GM18502 (cell line): ENCODE measurements at regions not wholly inside any gene's neighbourhood (a gene's known extent, or its start where the extent isn't known, plus 50 kb on each side); places are given as distances from the start of the nearest gene placed in this dataset.

Experiments
- ATAC-seq: cut with Tn5 transposase; IDR thresholded peaks from one replicate; pipeline ENCODE4 v1.9.1; 2021; ENCODE audit warnings: mild to moderate bottlenecking; ENCODE audit not compliant: unreplicated experiment, poor library complexity

DNA sequence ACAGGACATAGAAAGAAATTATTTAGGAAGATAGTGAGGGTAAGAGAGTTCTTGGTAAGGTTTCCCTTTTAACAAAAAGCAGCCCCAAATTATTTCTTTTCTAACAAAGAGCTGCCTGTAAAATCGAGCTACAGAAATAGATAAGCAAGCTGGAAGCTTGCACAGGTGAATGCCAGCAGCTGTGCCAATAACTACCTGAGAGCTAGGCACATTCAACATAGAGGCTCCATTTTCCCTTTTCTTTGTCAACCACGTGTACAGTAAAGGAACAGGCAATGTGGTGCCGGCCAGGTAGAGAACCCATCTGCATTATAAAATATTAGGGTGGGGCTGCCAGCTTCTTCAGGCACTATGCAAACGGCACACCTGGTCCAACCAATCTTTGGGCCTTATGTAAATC, 341.6 kb upstream of the JAG1 start:
- ATAC-seq, result no peak

DNA sequence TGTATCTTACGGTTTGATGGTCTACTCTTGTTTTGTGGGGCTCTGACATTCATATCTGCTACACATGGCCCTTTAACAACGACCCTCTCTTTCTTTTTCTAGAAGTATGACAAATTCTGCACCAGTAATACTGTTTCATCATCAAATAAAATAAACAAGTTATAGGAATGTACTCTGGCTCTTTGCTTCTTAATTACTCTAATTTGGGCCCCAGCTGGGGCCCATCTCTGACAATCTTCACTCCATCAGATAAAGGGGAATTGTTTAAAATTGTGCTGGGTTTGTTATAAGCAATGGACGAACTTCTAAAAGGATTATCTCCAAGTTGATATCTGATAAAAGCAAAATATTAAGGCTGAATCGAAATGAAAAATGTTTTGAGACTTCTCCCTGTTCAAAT, 343.6 kb upstream of the JAG1 start:
- ATAC-seq, result no peak

DNA sequence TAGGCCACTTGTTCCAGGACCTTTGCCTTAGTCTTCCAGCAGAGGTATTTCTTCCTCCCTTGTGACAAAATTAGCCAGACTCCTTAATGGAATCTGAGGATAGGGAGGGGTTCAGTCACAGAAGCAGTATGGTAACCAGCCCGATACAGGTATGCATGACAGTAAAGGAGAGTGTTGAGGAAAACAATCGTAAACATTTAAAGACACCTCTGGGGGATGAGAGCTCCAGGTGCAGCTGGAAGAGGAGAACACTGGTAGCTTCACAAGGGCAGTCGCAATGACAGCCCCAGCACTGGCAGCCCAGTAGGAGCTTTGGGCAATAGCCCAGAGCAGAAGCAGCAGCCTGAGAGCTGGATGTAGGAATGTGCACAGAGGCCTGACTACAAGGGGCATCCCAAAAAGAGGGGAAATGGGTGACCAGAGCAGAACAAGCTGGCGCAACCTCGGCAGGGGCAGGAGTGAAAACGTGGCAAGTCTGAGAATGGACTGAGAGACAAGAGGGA, 344.9 kb upstream of the JAG1 start:
- ATAC-seq, result no peak

DNA sequence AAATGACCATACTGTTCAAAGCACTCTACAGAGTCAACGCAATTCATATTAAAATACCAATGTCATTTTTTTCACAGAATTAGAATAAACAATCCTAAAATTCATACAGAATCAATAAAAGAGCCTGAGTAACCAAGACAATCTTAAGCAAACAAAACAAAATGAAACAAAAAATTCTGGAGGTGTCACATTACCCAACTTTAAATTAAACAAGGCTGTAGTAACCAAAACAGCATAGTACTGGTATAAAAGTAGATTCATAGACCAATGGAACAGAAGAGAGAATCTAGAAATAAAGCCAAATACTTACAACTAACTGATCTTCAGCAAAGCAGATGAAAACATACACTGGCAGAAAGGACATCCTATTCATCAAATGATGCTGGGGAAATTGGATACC, 346.9 kb upstream of the JAG1 start:
- ATAC-seq, result no peak

DNA sequence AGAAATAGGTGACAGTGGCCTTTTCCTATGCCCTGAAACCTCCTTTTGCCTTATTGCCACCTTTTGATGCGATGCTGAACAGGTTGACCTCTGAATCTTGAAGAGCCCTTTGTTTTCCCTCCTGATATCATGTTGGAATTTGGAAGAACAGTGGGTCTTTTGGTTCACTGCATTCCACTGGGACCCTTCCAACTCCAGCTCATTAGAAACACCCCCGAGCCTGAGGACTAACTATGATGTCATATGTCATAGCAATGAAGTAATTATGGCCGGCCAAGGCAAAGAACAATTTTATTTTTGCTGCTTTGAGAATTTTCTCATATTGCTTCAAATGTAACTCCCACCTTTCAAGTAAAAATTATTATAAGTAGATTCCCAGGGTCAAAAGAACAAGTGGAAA, 353.4 kb upstream of the JAG1 start:
- no peak for ATAC-seq

DNA sequence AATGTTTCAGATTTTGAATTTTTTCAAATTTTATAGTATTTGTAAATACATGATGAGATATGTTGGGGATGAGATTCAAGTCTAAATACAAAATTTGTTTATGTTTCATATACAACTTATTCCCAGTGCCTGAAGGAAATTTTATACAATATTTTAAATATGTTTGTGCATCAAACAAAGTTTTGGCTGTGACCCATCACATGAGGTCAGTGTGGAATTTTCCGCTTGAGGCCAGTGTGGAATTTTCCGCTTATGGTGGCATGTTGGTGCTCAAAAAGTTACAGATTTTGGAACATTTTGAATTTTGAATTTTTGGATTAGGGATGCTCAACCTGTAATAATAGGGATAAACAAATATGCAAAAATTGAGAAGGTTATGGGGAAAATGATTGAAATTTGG, 356.6 kb upstream of the JAG1 start:
- ATAC-seq, result no peak

DNA sequence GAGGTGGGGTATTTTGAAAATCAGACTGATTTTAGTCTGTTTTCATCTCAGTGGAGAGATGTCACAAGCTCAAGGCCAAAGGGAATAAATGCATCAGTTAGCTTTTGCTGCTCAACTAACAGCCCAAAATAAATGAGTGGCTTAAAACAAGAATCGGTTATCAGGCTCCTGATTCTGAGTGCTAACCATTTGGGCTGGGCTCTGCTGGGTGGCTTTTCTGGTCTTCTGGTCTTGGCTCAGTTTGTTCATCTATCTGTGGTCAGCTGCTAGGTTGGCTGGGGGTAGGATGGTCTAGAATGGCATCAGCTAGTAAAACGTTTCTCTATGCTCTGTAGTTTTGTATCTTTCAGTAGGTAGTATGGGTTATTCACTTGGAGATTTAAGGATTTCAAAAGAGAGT, 357.5 kb upstream of the JAG1 start:
- no peak for ATAC-seq

DNA sequence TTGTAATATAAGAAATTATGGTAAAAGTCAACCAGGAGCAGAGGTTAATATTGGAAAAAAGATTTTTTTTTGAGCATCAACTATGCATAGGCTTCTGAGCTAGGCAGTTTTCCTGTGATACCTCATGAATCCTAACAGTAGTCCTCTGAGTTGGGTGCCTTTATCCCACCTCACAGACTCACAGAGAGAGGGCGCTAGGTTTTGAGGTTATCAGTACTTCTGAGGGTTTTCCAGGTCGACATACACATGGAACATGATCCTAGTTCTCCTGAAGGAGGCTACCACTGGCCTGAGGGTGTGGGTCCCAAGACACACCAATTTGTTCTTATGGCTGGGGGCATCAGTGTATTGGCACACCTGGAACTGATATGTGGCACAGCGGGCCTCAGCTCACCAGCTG, 358.8 kb upstream of the JAG1 start:
- ATAC-seq, result no peak

DNA sequence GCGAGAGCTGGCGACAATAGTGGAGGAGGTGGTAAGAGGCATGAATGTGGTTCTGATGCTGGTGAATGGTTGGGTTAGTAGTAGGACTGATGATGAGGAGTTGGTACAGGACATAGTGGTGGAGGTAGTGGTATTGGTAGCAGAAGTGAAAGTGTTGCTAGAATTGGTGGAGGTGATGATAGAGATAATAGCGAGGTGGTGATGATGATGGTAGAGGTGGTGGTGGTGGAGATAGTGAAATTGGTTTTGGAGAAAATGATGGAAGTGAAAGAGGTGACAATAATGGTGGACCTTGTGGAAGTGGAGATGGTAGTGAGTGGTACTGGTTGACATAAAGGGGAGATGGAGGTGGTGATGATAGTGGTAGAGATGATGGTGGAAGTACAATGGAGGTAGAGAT, 360.2 kb upstream of the JAG1 start:
- ATAC-seq, result no peak

DNA sequence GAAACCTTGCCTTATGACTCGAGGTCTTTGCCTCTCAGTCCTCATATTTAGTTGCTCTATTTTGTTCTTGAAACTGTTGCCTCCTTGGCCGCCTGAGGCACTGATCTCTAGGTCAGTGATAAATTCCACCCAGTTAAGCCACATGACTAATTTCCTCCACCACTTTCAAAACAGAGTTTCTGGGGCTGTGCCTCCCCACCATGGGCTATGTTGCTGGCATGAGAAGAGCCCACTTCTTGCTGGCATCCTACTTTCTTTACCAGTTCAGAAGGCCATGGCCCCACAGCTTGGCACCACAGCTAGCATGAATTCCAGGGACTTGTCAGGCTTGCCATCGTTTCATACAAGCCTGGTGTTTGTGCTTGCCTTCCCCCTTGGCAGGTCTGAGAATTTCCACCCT, 361.4 kb upstream of the JAG1 start:
- ATAC-seq, result no peak

DNA sequence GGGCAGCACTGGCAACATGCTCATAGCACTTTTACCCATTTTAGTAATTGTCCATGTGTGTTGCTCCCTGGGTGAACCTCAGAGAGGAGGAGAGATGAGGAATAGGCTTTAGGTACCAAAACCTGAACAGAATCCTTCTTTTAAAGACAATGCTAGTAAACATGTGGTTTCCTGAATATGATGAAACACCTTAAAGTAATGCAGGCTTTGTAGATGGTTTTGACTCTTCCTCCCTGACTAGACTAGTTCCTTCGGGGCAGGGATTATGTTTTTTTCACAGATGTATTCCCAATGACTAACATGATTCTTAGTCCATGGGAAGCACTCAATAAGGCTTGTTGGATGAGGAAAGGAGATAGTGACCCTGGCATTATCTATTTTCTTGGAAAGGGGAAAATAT, 367.6 kb upstream of the JAG1 start:
- ATAC-seq, result no peak

DNA sequence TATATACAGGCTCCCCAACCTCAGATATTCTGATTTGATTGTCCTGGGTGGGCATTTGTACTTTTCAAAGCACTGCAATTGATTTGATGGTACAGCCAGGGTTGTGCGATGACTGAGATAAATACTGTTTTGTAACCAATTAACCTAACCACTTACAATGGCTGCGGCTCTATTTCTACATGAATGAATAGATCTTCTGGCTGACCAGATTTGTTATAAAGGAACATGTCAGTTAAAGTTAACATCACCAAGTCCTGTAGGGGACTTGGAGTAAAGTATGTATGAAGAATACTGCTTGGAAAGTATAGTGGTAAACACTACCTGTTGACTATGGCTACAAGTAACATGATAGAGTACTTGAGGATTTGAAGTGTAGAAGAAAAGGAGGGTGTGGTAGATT, 369.2 kb upstream of the JAG1 start:
- no peak for ATAC-seq

DNA sequence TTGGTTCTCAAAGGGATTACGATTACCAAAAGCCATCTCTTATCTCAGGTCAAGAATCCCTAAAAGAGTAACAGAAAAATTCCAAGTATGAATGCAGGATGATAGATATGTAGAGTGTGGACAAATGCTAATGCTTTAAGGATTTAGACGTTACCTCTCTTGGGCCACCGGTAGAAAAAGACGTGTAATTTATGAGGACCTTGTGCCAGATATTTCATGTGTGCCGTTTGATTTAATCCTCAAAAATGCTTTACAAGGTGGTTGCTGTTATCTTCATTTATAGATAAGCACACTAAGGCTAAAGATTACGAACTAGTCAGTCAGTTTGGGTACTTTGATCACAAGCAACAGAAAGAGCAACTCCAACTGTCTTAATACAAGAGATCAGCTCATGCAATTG, 370.8 kb upstream of the JAG1 start:
- ATAC-seq, result no peak

DNA sequence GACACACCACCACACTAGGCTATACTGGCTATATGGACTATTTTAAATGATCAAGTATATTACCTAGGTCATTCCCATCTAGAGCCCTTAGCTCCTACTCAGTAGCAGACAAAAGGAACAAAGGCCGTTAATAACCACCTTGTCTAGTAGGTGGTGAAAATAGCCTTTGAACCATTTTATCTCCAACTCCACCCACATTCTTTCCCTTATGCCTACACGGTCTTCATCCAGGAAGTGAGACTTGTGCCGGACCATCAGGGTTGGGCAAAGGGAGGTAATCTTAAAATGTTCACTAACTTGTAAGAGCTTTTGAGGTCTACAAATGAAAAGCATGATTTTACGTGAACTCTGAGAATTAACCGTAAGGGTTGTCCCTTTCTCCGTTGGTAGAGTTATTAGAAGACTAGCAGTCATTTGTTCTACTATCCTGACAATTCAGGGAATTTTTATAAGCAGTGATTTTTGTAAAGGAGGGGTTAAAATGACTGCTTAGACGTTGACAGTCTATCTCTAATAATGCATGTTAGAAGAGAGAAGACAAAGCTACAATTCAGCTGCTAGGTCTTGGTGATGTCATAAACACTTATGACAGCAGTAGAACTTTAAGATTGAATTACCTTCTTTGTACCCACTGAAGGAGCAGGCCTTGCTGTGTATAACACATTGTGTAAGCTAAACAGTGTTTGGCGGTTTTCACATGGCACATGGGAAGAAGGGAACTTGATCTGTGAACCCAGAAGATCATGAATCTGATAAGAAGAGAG, 371.8 kb upstream of the JAG1 start:
- no peak for ATAC-seq

DNA sequence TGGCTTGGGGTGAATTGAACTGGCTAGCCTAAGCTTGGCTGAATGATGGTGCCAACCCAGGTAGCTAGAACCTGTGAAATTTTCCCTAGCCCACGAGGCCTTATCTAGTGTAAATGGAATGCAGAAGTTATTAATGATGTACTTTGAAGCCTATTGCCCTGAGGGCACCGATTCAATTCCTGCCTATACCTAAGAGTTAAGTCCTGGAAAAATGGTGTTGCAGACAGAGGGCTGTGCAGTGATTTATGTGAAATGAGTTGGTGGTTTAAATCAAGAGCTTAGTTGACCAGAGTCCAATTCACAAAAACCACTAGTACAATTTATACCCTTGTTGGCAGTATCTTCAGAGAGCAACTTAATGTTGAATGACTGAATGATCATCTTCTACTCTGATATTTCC, 373.8 kb upstream of the JAG1 start:
- no peak for ATAC-seq

DNA sequence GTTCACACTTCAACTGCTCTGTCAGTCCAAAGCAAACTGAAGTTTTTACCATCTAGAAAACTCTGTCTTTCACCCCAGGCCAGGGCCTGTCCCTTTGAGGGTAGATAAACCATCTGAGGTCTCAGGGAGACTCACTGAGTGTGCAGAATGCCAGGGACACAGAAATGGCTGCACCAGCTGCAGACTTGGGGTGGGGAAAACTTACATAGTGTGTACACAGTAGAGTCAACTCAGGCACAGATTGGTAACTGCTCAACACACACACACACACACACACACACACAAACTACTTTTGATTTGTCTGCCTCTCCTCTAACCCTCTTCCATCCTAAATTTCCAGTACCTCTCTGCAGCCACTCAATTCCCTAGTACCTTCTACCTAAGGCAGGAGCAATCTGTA, 374.9 kb upstream of the JAG1 start:
- ATAC-seq, result no peak

DNA sequence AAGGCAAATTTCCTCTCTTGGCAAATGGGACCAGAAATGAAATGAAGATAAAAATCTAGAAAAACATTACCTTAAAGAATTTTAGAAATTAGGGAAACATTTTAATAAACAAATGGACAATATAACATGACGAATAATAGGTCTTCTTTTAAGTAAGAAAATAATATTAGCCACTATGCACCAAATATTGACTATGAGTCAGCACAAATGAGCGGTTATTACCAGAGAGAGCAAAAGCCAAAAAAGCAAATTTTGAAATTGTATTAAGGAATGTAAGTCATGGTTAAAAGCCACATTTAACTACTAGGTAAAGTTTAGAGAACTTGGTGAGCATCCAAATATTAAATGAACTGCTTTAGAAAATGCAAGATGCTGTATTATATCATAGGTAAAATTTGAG, 376.6 kb upstream of the JAG1 start:
- no peak for ATAC-seq

DNA sequence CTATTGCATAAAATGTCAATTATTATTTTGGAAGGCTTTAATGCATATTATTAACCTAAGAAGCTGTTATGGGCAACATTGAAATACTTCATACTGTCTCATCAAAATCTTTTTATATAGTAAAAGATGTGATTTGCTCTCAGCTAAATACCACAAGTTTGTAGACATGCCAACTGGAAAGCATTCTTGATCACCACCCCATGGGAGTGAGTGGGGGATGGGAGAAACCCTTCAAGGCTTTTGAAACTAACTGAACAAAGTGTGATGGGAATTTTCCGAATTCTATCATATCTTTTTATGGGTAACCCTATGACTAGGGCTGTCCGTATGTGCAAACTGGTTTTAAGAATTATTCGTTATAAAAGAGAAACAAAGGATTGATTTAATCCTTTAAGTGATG, 377.3 kb upstream of the JAG1 start:
- no peak for ATAC-seq

DNA sequence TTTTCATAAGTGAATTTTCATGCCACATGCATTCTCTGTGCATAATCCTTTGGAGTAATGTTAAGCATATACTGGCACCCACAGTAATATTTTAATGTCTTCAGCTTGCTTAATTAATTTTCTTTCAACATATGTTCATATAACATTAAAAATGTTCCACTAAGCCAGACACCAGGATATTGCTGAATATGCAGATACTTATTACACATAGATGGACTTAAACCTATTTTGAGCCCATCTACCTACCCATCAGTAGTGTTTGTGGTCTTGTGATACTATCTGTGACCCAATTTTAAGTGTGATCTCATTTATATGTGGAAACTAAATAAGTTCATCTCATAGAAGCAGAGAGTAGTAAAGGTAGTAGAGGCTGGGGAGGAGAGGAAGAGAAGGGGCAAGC, 379.5 kb upstream of the JAG1 start:
- no peak for ATAC-seq

DNA sequence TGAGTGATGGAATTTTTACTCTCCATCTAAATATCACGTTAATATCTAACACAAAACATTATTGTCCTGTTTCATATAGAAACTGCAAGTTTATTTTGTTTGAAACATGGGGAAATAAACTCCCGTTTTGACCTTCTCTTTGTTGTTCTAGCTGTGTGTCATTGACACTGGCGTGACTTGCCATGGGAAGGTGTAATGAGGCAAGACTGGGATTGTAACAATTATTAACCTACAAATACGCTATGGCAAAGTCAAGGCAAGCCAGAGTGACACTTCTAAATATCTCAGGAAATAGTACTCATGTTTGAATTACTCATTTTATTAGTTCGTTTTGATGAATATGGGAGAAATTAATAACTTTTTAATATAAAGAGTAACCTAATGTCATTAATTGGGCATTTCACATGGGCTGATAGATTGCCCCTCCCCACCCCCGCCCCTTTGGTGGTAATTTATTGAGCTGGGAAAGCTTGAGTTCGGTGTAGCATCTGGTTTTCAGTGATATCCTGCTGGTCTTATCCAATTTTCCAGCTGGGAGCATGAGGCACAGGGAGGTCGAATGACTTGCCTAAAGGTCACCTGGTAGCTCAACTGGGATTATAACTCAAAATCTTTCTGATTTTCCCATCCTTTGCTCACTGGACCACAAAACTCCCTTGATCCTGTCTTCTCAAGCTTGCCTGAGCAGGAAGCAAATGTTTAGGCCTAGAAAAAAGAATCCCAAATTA, 380.6 kb upstream of the JAG1 start:
- ATAC-seq, result no peak

DNA sequence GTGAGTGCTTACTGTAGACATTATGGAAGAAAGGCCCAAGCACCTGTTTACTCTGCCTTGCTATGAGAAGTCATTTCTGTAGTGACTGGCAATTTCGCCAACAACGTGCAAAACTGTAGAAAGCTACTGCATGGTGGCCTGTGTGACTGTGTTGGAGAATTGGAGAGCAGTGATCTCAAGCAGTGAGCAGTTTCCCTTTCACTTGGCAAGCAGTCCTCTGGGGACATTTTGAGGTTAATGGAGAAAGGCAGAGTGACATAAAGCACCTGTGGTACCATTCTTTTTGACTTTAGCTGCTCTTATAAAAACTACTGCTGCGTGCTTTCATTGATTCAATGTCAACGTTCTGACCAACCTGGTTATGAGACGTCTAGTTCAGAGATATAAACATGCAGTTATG, 382.6 kb upstream of the JAG1 start:
- ATAC-seq, result no peak

DNA sequence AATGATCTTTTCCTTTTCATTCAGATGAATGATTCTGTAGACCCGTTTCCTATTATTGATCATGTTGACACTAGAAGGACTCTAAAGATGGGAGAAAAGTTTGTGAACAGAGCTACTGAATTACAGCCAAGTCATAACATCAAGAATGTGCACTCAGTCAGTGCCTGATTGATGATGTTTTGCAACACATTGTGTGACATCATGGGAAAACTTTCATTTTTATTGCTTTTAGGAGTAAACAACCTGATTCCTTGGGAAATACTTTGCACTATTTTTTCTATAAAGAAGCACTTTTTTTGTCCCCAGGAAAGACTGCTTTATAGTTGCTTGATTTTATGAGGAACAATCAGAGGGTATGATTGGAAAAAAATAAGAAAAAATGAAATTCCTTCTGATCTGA, 383.8 kb upstream of the JAG1 start:
- ATAC-seq, result no peak
